Activated CD8-positive, alpha-beta T cell treated with anti-CD3 and anti-CD28 coated beads, Interleukin-2, amount 10 ng/mL, durations not matched to agents 7 days and 5 days (primary cell): ENCODE measurements at regions not wholly inside any gene's neighbourhood (a gene's known extent, or its start where the extent isn't known, plus 50 kb on each side); places are given as distances from the start of the nearest gene placed in this dataset.

Experiments
- ATAC-seq: fragments of 150-1000 bp; cut with Tn5 transposase; one replicate; pipeline ENCODE4 v1.10.0; 2021; ENCODE audit warnings: moderate library complexity
- CTCF ChIA-PET: fragments of 350-600 bp; sonication (Branson Sonifier 250); formaldehyde crosslinking; loops from one replicate; lab custom pipeline; 2021; ENCODE audit warnings: antibody characterized with exemption; lab: Charles Lee
- POLR2A ChIA-PET: fragments of 350-600 bp; sonication (Branson Sonifier 250); formaldehyde crosslinking; loops from one replicate; lab custom pipeline; 2021; ENCODE audit warnings: antibody characterized with exemption; lab: Charles Lee
- DNase-seq: peaks from one replicate; pipeline ENCODE4 v3.0.0-alpha.2; 2020
- H3K27ac Mint-ChIP-seq: one replicate; pipeline ENCODE4 v1.8.0; 2021; ENCODE audit warnings: mild to moderate bottlenecking, mixed read lengths
- H3K27me3 Mint-ChIP-seq: one replicate; pipeline ENCODE4 v1.8.0; 2021; ENCODE audit warnings: low read depth, mixed read lengths
- H3K36me3 Mint-ChIP-seq: one replicate; pipeline ENCODE4 v1.8.0; 2021; ENCODE audit warnings: low read depth, mixed read lengths
- H3K4me1 Mint-ChIP-seq: one replicate; pipeline ENCODE4 v1.8.0; 2021; ENCODE audit warnings: low read depth, mixed read lengths
- H3K4me3 Mint-ChIP-seq: one replicate; pipeline ENCODE4 v1.8.0; 2021; ENCODE audit warnings: mild to moderate bottlenecking, mixed read lengths
- H3K9me3 Mint-ChIP-seq: one replicate; pipeline ENCODE4 v1.8.0; 2022; ENCODE audit warnings: mixed read lengths; ENCODE audit not compliant: insufficient read depth

DNA sequence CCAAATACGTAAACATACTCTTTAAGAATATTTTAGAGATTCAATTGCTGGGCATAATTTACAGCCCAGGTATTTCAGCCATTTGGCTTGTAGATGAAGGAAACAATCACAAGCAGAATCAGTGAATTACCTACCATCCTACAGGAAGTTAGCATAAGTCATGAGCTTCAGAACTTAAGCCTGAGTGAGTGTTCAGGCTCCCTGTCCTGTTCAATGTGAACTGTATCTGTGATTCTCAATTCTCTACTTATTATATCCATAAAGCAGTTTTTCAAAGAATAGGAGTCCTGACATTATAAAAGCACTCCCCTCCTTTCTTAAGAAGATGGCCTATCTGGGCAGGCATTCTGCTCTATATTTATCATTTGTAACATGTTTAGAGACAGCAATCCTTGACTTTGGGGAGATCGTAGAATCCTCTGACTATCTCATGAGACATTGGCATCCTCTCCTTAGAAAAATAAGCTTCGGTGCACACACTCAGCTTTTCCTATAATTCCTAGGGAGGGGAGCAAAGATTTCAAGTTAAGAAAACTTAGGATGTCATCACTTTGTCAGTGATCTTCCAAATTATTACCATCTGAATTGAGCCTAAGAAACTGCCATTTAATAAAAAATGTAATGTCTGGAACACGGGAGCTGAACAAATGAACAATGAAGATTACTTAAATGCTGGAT lies 645.2 kb upstream of the IGFBP3 start:
- ChIA-PET POLR2A (no interaction called here), CTCF (no interaction called here)
- no peak overlapping the region for H3K4me3 Mint-ChIP-seq
- no peak overlapping the region for H3K27ac Mint-ChIP-seq
- no peak for DNase-seq
- no peak for ATAC-seq
- no peaks in the 10 kb centered on the region for H3K27me3 Mint-ChIP-seq
- peaks cover 5% of the 10 kb centered on the region for H3K9me3 Mint-ChIP-seq
- H3K4me1 Mint-ChIP-seq: no peaks in the 10 kb centered on the region
- no peaks in the 10 kb centered on the region for H3K36me3 Mint-ChIP-seq

DNA sequence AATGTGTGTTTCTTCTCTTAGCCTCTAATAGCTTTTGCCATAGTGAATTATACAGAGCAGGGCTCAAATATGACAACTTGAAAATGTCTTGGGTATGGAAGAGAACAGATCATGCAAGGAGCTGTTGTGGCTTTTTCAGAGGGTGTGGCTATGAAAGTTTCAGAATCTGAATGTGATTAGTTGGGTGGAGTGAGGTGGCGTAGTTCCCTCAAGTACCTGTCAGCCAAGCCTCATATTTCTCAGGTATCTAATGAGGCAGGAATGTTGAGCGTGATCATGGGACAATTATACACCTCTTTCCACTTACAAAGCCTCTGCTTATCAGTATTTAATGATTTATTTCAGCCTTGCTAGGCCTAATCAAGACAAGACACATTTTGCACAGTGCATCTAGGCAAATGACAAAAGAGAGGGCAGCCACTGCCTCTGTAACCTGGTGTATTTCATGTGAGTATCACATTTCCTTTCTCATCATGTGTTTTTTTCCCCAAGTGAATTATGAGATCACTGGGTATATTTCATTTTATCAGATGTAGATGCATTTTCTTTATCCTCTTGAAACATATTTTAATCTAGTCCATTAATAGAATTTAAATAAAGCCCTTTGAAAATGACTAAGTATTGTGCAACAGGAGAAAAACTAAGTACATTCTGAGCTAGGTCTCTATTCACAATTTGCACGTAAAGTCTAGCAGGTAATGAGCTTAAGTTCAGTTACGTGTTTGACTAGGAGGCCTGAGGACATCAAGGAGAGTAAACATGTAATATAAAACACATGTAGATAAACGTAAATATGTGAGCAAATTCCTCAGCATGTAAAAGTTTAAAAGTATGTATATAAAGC lies 644.4 kb upstream of the IGFBP3 start:
- ChIA-PET CTCF (no interaction called here), POLR2A (no interaction called here)
- H3K9me3 Mint-ChIP-seq: peaks cover 5% of the 10 kb centered on the region
- no peaks in the 10 kb centered on the region for H3K4me1 Mint-ChIP-seq
- DNase-seq (no peak), ATAC-seq (no peak)
- H3K36me3 Mint-ChIP-seq: no peaks in the 10 kb centered on the region
- no peak overlapping the region for H3K4me3 Mint-ChIP-seq
- H3K27me3 Mint-ChIP-seq: no peaks in the 10 kb centered on the region
- no peak overlapping the region for H3K27ac Mint-ChIP-seq

- ATAC-seq (no peak), DNase-seq (no peak)
- Mint-ChIP-seq H3K36me3 (no peaks in the 10 kb centered on the region), H3K4me1 (no peaks in the 10 kb centered on the region), H3K4me3 (no peak overlapping the region), H3K27me3 (no peaks in the 10 kb centered on the region), H3K9me3 (peaks cover 8% of the 10 kb centered on the region), H3K27ac (no peak overlapping the region)
- ChIA-PET POLR2A (no interaction called here), CTCF (no interaction called here)
Observed at GRCh38 chr7:46559194-46559832, 638.2 kb upstream of the IGFBP3 start.

GRCh38 chr7:46558482-46559193 lies 637.6 kb upstream of the IGFBP3 start:
- H3K27ac Mint-ChIP-seq: no peak overlapping the region
- DNase-seq (no peak), ATAC-seq (no peak)
- ChIA-PET POLR2A (no interaction called here), CTCF (no interaction called here)
- no peaks in the 10 kb centered on the region for H3K36me3 Mint-ChIP-seq
- H3K9me3 Mint-ChIP-seq: peaks cover 11% of the 10 kb centered on the region
- H3K27me3 Mint-ChIP-seq: no peaks in the 10 kb centered on the region
- no peaks in the 10 kb centered on the region for H3K4me1 Mint-ChIP-seq
- H3K4me3 Mint-ChIP-seq: no peak overlapping the region

DNA sequence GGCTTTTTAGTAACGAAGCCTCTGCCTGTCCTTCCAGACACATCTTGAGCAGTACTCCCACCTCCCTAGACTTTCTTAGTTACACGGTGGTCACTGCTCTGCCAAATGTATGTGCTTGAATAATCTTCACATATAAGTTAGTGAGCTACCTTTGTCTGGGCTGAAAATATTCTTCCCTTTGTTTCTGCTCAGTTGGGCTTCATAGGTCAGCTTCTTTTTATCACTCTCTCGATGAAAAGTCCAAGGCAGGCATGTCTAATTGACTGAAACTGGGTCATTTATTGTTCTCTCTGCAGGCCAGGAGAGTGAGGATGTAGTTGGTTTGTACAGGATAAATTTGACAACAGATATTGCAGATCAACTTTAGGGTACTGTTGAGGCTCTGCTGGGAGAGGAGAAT lies 636.7 kb upstream of the IGFBP3 start:
- no peaks in the 10 kb centered on the region for H3K4me1 Mint-ChIP-seq
- ATAC-seq (no peak), DNase-seq (no peak)
- no peaks in the 10 kb centered on the region for H3K27me3 Mint-ChIP-seq
- peaks cover 11% of the 10 kb centered on the region for H3K9me3 Mint-ChIP-seq
- H3K27ac Mint-ChIP-seq: no peak overlapping the region
- ChIA-PET POLR2A (no interaction called here), CTCF (no interaction called here)
- H3K4me3 Mint-ChIP-seq: no peak overlapping the region
- no peaks in the 10 kb centered on the region for H3K36me3 Mint-ChIP-seq

DNA sequence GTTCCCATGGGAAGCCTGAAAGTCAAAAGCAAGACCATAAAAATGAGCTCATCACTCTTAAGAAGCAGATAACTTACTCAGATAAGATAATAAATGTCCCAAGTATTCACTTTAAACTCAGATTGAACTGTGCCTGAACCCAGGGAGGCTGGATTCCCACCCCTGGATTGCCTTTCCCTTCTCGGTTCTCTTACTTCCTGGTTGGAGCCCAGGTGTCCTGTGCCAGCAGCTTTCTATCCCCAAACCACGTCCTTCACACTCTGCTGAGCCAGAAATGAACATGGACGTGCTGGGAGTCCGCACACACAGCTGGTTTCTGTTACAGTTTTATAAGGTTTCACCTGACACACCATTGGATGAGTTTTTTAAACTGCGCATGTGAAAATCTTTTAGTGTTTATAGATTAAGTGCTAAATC lies 636.2 kb upstream of the IGFBP3 start:
- POLR2A ChIA-PET: no interaction called here
- no peaks in the 10 kb centered on the region for H3K4me1 Mint-ChIP-seq

DNA sequence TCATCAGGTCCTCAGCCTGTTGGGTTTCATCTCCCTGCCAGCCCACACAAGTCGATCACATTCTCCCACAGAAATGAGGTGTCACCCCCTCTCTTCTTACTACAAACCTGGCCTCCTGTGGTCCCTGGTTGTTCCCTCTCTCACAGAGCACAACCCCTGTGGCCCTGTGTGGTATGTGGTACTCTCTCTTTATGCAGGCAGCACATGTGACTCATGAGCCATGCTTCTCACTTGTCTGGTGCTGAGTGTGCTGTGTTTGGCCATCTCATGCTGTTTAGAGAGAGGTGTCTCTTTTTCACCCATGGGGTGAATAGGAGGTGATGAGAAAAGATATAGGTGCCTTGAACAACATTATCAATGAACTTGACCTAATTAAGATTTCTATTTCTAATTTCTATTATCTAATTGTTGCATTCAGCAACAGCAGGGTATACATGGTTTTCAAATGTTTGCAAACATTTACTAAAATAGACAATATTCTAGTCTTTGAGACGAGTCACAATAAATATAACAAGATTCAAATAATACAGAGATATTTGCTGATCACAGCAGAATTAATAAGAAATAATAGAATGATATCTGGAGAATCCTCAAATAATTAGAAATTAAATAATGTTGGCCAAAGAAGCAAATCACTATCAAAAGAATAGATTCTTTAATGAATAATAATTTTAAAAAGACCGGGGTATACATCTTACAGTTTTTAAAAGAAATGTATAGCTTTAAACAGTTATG lies 633.8 kb upstream of the IGFBP3 start:
- ChIA-PET CTCF (no interaction called here), POLR2A (no interaction called here)
- Mint-ChIP-seq H3K9me3 (peaks cover 7% of the 10 kb centered on the region), H3K27me3 (no peaks in the 10 kb centered on the region), H3K4me3 (no peak overlapping the region), H3K4me1 (no peaks in the 10 kb centered on the region), H3K27ac (no peak overlapping the region), H3K36me3 (no peaks in the 10 kb centered on the region)
- no peak for DNase-seq
- ATAC-seq: no peak

More for the DNA sequence above, 636.2 kb upstream of the IGFBP3 start:
- no peaks in the 10 kb centered on the region for H3K27me3 Mint-ChIP-seq
- CTCF ChIA-PET: no interaction called here
- ATAC-seq: no peak
- DNase-seq: no peak
- no peak overlapping the region for H3K4me3 Mint-ChIP-seq
- H3K36me3 Mint-ChIP-seq: no peaks in the 10 kb centered on the region
- H3K9me3 Mint-ChIP-seq: peaks cover 11% of the 10 kb centered on the region
- H3K27ac Mint-ChIP-seq: no peak overlapping the region

GRCh38 chr7:46551603-46552002 lies 630.5 kb upstream of the IGFBP3 start:
- no peaks in the 10 kb centered on the region for H3K4me1 Mint-ChIP-seq
- no peak for ATAC-seq
- H3K27ac Mint-ChIP-seq: no peak overlapping the region
- H3K27me3 Mint-ChIP-seq: no peaks in the 10 kb centered on the region
- CTCF ChIA-PET: no interaction called here
- no peak overlapping the region for H3K4me3 Mint-ChIP-seq
- H3K9me3 Mint-ChIP-seq: peaks cover 3% of the 10 kb centered on the region
- DNase-seq: no peak
- no peaks in the 10 kb centered on the region for H3K36me3 Mint-ChIP-seq
- POLR2A ChIA-PET: no interaction called here

DNA sequence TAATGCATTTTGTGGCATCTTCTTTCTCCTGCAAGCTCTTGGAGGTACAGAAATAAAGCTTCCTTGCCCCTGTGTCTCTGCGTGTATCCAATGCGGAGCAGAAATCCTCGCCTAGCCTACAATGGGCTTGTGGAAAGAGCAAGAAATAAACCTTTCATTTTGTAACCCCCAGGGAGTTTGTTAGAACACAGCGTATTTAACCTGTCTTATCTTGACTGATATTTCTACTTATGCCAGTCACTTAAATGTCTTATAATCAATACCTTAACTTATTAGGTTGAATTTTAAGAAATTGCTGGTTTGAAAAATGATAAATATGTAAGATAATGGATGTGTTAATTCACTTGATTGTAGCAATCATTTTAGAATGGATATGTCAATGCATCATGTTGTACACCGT lies 629.8 kb upstream of the IGFBP3 start:
- POLR2A ChIA-PET: no interaction called here
- no peaks in the 10 kb centered on the region for H3K36me3 Mint-ChIP-seq

GRCh38 chr7:46549892-46550639 lies 629.0 kb upstream of the IGFBP3 start:
- DNase-seq: no peak
- H3K27me3 Mint-ChIP-seq: no peaks in the 10 kb centered on the region
- H3K27ac Mint-ChIP-seq: no peak overlapping the region
- H3K4me3 Mint-ChIP-seq: no peak overlapping the region
- ChIA-PET CTCF (no interaction called here), POLR2A (no interaction called here)
- no peak for ATAC-seq
- H3K36me3 Mint-ChIP-seq: no peaks in the 10 kb centered on the region
- H3K4me1 Mint-ChIP-seq: no peaks in the 10 kb centered on the region
- peaks cover 3% of the 10 kb centered on the region for H3K9me3 Mint-ChIP-seq

More for the DNA sequence above, 629.8 kb upstream of the IGFBP3 start:
- DNase-seq (no peak), ATAC-seq (no peak)
- no peak overlapping the region for H3K4me3 Mint-ChIP-seq
- H3K4me1 Mint-ChIP-seq: no peaks in the 10 kb centered on the region
- H3K27me3 Mint-ChIP-seq: no peaks in the 10 kb centered on the region
- H3K27ac Mint-ChIP-seq: no peak overlapping the region
- CTCF ChIA-PET: no interaction called here
- peaks cover 3% of the 10 kb centered on the region for H3K9me3 Mint-ChIP-seq

- POLR2A ChIA-PET: no interaction called here
- H3K4me1 Mint-ChIP-seq: no peaks in the 10 kb centered on the region
- peaks cover 3% of the 10 kb centered on the region for H3K9me3 Mint-ChIP-seq
- no peaks in the 10 kb centered on the region for H3K27me3 Mint-ChIP-seq
- CTCF ChIA-PET: no interaction called here
- DNase-seq (no peak), ATAC-seq (no peak)
- no peak overlapping the region for H3K4me3 Mint-ChIP-seq
- H3K36me3 Mint-ChIP-seq: no peaks in the 10 kb centered on the region
- no peak overlapping the region for H3K27ac Mint-ChIP-seq
Observed at GRCh38 chr7:46549347-46549746, 628.3 kb upstream of the IGFBP3 start.
